ENCODE measurements at regions not wholly inside any gene's neighbourhood (a gene's known extent, or its start where the extent isn't known, plus 50 kb on each side); places are given as distances from the start of the nearest gene placed in this dataset.
"Not testable (repeated sequence)": the region's sequence is repeated elsewhere in the genome, so short reads cannot be mapped to it uniquely, and the experiment has no call there.

GRCh38 chr10:21463436-21463835, 62.0 kb downstream of the SKIDA1 start:
- DNase-seq (ENCODE audit: low read depth), result no peak

DNA sequence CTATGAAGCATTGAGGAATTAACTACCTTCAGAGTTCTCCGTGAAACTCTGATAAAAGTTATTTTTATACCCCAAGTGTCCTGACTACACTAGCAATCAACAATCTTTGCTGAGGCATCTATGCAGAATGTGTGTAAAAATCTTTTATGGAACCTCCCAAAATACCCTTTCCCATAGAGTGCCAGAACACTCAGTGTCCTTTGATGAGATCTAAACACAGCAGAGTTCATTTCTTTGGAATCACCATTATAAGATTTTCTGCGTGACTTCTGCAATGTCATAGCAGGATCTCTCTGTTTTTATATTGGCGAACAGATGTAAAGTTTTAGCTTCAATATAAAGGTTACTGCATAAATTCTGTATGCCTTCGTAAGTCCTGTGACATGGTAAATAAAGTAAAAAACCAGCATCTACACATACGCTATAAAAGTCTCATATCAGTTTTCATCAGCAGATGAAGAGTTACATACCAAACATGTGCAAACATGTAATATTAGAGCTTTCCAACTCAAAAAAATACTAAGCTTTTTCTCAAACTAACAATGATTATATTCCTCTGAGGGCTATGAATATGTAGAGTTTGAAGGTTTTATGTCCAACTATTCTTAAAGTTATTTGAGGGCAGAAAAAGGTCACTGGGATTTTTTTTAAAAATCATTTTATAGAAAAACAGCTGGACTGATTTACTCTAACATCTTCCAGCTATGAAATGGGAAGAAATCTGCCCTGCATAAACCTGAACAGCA, 67.2 kb downstream of the SKIDA1 start:
- DNase-seq (ENCODE audit: low read depth), result peak; percentile 23

- no peak for DNase-seq (ENCODE audit: low read depth)
Observed at GRCh38 chr10:21456160-21456559, 69.3 kb downstream of the SKIDA1 start.

GRCh38 chr10:21452203-21452602, 73.3 kb downstream of the SKIDA1 start:
- no peak for DNase-seq (ENCODE audit: low read depth)

- no peak for DNase-seq (ENCODE audit: low read depth)
Observed at GRCh38 chr10:21449288-21449966, 76.1 kb downstream of the SKIDA1 start.

- DNase-seq (ENCODE audit: low read depth), result no peak
Observed at GRCh38 chr10:21445163-21445562, 80.3 kb downstream of the SKIDA1 start.

DNA sequence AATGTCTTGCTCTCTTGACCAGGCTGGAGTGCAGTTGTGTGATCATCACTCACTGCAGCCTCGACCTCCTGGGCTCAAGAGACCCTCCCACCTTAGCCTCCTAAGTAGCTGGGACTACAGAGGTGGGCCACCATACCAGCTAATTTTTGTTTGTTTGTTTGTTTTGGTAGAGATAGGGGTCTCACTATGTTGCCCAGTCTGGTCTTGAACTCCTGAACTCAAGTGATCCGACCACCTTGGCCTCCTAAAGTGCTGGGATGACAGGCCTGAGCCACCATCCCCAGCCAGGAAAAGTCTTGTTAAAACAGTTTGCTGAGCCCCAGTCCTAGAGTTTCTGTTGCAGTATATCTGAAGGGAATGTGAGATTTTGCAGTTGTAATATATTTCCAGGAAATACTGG, 83.9 kb downstream of the SKIDA1 start:
- no peak for DNase-seq (ENCODE audit: low read depth)

GRCh38 chr10:21438914-21439313, 86.6 kb downstream of the SKIDA1 start:
- not testable (repeated sequence) for DNase-seq (ENCODE audit: low read depth)

GRCh38 chr10:21437770-21438382, 87.6 kb downstream of the SKIDA1 start:
- no peak for DNase-seq (ENCODE audit: low read depth)

DNA sequence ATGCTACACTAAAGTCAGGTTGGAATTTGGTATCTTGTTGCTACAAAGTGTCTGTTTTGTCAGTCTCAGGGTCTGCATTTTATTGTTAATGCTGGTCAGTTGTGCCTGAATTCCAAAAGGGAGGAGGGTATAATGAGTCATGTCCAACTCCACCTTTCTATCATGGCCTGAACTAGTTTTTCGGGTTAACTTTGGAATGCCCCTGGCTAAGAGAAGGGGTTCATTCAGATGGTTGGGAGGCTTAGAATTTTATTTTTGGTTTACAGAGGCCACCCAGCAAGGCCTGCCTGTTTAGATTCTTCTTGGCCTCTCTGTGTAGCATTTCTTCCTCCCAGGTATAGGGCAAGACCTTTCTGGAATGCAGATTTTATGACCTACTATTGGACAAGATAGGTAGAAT, 93.2 kb downstream of the SKIDA1 start:
- DNase-seq (ENCODE audit: low read depth), result no peak

GRCh38 chr10:21431799-21432198, 93.7 kb downstream of the SKIDA1 start:
- DNase-seq (ENCODE audit: low read depth), result no peak

- no peak for DNase-seq (ENCODE audit: low read depth)
Observed at GRCh38 chr10:21427804-21428481, 97.5 kb downstream of the SKIDA1 start.

- no peak for DNase-seq (ENCODE audit: low read depth)
Observed at GRCh38 chr10:21424459-21424861, 101.0 kb downstream of the SKIDA1 start.

- no peak for DNase-seq (ENCODE audit: low read depth)
Observed at GRCh38 chr10:21423850-21424249, 101.6 kb downstream of the SKIDA1 start.

GRCh38 chr10:21423338-21423737, 102.1 kb downstream of the SKIDA1 start:
- no peak for DNase-seq (ENCODE audit: low read depth)

GRCh38 chr10:21421794-21422193, 103.7 kb downstream of the SKIDA1 start:
- DNase-seq (ENCODE audit: low read depth), result no peak

- no peak for DNase-seq (ENCODE audit: low read depth)
Observed at GRCh38 chr10:21421016-21421415, 104.5 kb downstream of the SKIDA1 start.

DNA sequence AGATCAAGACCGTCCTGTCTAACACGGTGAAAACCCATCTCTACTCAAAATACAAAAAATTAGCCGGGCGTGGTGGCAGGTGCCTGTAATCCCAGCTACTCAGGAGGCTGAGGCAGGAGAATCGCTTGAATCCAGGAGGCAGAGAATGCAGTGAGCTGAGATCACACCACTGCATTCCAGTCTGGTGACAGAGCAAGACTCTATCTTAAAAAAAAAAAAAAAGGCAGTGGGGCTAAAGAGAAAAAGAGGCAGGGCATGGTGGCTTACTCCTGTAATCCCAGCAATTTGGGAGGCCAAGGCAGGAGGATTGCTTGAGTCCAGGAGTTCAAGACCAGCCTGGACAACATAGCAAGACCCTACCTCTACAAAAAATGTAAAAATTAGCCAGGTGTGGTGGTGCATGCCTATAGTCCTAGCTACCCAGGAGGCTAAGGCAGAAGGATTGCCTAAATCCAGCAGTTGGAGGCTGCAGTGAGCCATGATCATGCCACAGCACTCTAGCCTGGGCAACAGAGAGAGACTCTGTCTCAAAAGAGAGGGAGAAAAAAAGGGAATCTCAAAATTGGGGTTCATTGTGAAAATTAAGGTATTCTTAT, 106.4 kb downstream of the SKIDA1 start:
- not testable (repeated sequence) for DNase-seq (ENCODE audit: low read depth)

- DNase-seq (ENCODE audit: low read depth), result no peak
Observed at GRCh38 chr10:21417172-21417712, 108.2 kb downstream of the SKIDA1 start.

GRCh38 chr10:21413680-21414079, 111.8 kb downstream of the SKIDA1 start:
- no peak for DNase-seq (ENCODE audit: low read depth)

DNA sequence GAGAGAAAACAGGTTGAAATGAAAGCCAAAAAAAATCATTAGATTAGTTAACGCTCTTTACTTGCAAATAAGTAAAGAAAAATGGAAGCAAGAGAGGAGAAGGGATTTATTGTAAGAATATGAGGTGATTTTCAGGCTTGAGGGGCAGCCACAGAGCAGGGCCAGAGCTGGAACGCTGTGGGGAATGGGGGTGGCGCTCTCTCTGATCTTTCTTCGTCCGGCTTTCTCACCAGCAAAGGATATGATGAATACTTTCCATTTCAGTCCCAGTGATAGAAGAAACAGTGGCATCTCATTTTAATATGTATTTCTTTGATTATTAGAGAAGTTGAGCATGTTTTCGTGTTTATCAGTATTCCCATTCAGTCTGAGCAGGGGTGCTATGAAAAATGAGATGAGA, 112.2 kb downstream of the SKIDA1 start:
- no peak for DNase-seq (ENCODE audit: low read depth)

DNA sequence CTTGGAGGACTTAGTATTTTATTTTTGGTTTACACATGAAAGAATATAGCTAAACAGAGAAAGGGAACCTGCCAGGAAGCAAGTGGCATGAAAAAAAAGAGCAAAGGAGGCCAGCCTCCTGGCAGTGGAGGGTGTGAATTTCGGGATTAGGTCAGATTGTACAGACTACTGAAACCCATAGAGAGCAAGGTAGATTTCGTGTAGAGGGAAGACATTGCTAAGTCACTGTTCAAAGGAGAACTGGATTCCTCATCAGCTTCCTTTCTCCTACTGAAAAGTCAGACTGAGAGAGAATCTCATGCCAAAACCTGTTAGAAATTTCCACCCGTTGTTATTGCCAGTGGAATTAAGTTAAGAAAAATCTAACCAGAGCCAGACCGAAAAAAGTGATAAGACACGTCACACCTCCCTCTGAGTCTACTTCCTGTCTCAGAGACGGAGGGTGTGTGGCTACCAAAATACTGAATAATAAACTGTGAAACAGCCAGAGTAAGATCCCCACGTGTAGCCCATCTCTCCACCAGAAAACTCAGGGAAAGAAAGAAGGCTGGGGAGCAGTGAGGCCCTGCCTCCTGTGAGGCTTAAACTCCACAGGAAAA, 118.8 kb downstream of the SKIDA1 start:
- no peak for DNase-seq (ENCODE audit: low read depth)

Measured in stromal cell of bone marrow (primary cell).